ENCODE measurements at regions not wholly inside any gene's neighbourhood (a gene's known extent, or its start where the extent isn't known, plus 50 kb on each side); places are given as distances from the start of the nearest gene placed in this dataset.
A peak's percentile ranks its signal among the peaks of the same experiment; 100 is the strongest.

DNA sequence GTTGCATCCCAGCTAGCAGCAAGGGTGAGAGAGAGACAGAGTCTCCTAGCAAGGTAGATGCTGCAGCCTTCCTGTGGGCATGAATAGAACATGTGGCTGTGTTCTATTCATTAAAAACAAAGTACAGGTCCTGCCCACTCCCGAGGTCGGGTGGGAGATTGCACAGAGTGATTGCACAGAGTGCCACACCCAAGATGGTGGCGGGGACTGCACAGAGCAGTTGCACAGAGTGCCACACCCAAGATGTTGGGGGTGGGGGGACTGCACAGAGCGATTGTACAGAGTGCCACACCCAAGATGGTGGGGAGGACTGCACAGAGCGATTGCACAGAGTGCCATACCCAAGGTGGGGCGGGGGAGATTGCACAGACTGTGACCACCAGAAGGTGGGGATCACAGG, 410.8 kb upstream of the EEF2KMT start:
- Histone ChIP-seq H3K36me3 (ENCODE audit: control insufficient read depth in 2 of 2, insufficient read depth in 1 of 2, low read length in 2 of 2) (no peaks in the 10 kb centered on the region), H3K9me3 (ENCODE audit: control insufficient read depth, insufficient read depth, low read depth, low read length) (no peaks in the 10 kb centered on the region), H3K4me1 (ENCODE audit: control insufficient read depth, insufficient read depth, low read length) (no peaks in the 10 kb centered on the region), H3K4me3 (ENCODE audit: low read depth, low read length) (no peak overlapping the region), H3K27ac (ENCODE audit: extremely low read depth, low read depth, low read length) (no peak overlapping the region)
- TF ChIP-seq SCRT1 (tag by site-specific recombination; IDR thresholded peaks at IDR 0.05; ENCODE audit: borderline replicate concordance) (0 out of 2 replicates have a peak, but pooled peaks have one; percentile 41), ZNF777 (tag by site-specific recombination; IDR thresholded peaks at IDR 0.05; ENCODE audit: borderline replicate concordance) (no peak)
- POLR2A ChIA-PET = no interaction called here
- CTCF ChIA-PET = no interaction called here

DNA sequence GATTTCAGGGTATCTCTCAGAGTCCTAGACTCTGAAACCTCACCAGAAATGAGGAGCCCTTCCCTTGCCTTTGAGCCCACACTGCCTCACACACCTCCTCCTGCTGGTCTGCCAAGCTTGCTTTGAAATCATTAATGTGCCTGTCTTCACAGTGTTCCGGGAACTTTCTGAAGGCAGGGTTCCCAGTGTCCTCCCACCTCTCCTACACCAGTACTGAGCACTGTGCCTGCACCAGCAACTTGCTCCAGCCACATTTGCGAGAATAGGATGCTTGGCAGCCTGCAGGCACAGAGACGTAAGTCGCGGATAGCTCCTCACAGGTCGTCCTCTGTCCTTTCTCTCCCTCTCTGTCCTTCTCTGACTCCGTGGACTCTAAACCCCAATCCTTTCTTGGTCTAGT, 408.4 kb upstream of the EEF2KMT start:
- TF ChIP-seq ZNF48 (tag by site-specific recombination; IDR thresholded peaks at IDR 0.05) (no peak), ZNF10 (tag by site-specific recombination; IDR thresholded peaks at IDR 0.05) (no peak), ZBTB17 (tag by site-specific recombination; IDR thresholded peaks at IDR 0.05) (no peak), ZXDB (tag by site-specific recombination; IDR thresholded peaks at IDR 0.05) (no peak), ZFP69B (tag by site-specific recombination; IDR thresholded peaks at IDR 0.05) (no peak), ZNF555 (tag by site-specific recombination; conservative IDR thresholded peaks at IDR 0.05) (no peak), ZNF426 (tag by site-specific recombination; IDR thresholded peaks at IDR 0.05) (no peak), SP7 (tag by site-specific recombination; IDR thresholded peaks at IDR 0.05) (no peak), RBAK (tag by site-specific recombination; IDR thresholded peaks at IDR 0.05) (no peak), KLF8 (tag by site-specific recombination; IDR thresholded peaks at IDR 0.05) (no peak), ZNF292 (tag by site-specific recombination; IDR thresholded peaks at IDR 0.05; ENCODE audit: borderline replicate concordance, low read depth) (no peak), ZNF768 (tag by site-specific recombination; IDR thresholded peaks at IDR 0.05) (no peak), ZNF394 (tag by site-specific recombination; IDR thresholded peaks at IDR 0.05; ENCODE audit: borderline replicate concordance) (no peak), ZNF214 (tag by site-specific recombination; IDR thresholded peaks at IDR 0.05; ENCODE audit: borderline replicate concordance) (no peak), ZBTB7A (tag by site-specific recombination; IDR thresholded peaks at IDR 0.05; ENCODE audit: low read depth) (no peak), MYNN (tag by site-specific recombination; IDR thresholded peaks at IDR 0.05; ENCODE audit: borderline replicate concordance) (no peak)
- TF ChIP-seq, protein P1, sequence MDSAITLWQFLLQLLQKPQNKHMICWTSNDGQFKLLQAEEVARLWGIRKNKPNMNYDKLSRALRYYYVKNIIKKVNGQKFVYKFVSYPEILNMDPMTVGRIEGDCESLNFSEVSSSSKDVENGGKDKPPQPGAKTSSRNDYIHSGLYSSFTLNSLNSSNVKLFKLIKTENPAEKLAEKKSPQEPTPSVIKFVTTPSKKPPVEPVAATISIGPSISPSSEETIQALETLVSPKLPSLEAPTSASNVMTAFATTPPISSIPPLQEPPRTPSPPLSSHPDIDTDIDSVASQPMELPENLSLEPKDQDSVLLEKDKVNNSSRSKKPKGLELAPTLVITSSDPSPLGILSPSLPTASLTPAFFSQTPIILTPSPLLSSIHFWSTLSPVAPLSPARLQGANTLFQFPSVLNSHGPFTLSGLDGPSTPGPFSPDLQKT (IDR thresholded peaks at IDR 0.05; ENCODE audit: borderline replicate concordance, low read depth, low read length) = no peak
- Histone ChIP-seq H3K9me3 (ENCODE audit: control insufficient read depth, insufficient read depth, low read depth, low read length) (no peaks in the 10 kb centered on the region), H3K4me1 (ENCODE audit: control insufficient read depth, insufficient read depth, low read length) (no peaks in the 10 kb centered on the region), H3K27ac (ENCODE audit: extremely low read depth, low read depth, low read length) (no peak overlapping the region), H3K36me3 (ENCODE audit: control insufficient read depth in 2 of 2, insufficient read depth in 1 of 2, low read length in 2 of 2) (no peaks in the 10 kb centered on the region), H3K4me3 (ENCODE audit: low read depth, low read length) (no peak overlapping the region)
- POLR2A ChIA-PET = no interaction called here
- CTCF ChIA-PET = interaction anchor here (0.6 to 1.2 kb wide), 3 partner anchors 16 to 124 kb away, joined by 3 read pairs; no protein-coding TSS in a partner anchor

DNA sequence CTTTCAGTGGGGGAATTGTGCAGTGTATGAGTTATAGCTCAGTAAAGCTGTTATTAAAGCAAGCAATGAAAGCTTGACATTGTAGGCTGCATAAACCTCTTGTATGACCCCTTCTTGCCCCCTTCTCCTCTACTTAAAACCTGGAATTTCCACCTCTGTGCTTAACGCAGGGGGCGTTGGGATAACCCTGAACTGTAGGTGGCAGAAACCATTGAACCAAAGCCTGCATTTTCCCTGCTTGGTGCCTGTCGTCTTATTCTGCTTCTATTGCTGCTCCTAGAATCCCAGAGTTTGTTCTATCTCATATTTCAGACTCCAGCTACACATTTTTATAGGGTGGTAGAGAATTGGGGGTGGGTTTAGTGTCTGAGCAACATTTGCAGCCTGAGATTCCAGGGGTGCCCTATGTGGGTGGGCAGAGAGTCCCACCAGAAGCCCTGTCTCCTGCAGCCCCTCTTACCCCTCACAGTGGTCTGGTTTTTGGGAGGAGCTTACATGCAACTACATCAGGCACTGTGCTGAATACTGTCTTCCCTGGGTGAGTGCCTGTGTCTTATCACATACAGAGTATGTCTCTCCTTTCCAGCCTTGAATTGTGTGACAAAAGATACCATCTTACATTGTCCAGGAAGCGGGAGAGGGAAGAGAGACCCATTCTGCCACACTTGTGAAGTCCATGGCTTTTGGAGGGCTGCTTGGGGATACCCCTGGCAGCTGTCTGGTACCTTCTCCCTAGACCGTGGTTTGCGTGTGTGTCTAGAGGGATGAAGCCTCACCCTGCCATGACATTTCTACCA, 407.7 kb upstream of the EEF2KMT start:
- no peaks in the 10 kb centered on the region for H3K9me3 ChIP-seq (ENCODE audit: control insufficient read depth, insufficient read depth, low read depth, low read length)
- H3K36me3 ChIP-seq (ENCODE audit: control insufficient read depth in 2 of 2, insufficient read depth in 1 of 2, low read length in 2 of 2) = no peaks in the 10 kb centered on the region
- TF ChIP-seq ZNF658 (tag by site-specific recombination; IDR thresholded peaks at IDR 0.05) (no peak), ZNF664 (tag by site-specific recombination; IDR thresholded peaks at IDR 0.05) (no peak), ZFHX2 (tag by site-specific recombination; conservative IDR thresholded peaks at IDR 0.05) (no peak)
- TF ChIP-seq, protein P2, sequence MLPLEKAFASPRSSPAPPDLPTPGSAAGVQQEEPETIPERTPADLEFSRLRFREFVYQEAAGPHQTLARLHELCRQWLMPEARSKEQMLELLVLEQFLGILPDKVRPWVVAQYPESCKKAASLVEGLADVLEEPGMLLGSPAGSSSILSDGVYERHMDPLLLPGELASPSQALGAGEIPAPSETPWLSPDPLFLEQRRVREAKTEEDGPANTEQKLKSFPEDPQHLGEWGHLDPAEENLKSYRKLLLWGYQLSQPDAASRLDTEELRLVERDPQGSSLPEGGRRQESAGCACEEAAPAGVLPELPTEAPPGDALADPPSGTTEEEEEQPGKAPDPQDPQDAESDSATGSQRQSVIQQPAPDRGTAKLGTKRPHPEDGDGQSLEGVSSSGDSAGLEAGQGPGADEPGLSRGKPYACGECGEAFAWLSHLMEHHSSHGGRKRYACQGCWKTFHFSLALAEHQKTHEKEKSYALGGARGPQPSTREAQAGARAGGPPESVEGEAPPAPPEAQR (tag by site-specific recombination; IDR thresholded peaks at IDR 0.05) = no peak
- TF ChIP-seq, protein P3, sequence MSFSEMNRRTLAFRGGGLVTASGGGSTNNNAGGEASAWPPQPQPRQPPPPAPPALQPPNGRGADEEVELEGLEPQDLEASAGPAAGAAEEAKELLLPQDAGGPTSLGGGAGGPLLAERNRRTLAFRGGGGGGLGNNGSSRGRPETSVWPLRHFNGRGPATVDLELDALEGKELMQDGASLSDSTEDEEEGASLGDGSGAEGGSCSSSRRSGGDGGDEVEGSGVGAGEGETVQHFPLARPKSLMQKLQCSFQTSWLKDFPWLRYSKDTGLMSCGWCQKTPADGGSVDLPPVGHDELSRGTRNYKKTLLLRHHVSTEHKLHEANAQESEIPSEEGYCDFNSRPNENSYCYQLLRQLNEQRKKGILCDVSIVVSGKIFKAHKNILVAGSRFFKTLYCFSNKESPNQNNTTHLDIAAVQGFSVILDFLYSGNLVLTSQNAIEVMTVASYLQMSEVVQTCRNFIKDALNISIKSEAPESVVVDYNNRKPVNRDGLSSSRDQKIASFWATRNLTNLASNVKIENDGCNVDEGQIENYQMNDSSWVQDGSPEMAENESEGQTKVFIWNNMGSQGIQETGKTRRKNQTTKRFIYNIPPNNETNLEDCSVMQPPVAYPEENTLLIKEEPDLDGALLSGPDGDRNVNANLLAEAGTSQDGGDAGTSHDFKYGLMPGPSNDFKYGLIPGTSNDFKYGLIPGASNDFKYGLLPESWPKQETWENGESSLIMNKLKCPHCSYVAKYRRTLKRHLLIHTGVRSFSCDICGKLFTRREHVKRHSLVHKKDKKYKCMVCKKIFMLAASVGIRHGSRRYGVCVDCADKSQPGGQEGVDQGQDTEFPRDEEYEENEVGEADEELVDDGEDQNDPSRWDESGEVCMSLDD (tag by site-specific recombination; IDR thresholded peaks at IDR 0.05) = no peak
- H3K4me3 ChIP-seq (ENCODE audit: low read depth, low read length) = no peak overlapping the region
- no peak overlapping the region for H3K27ac ChIP-seq (ENCODE audit: extremely low read depth, low read depth, low read length)
- ChIA-PET POLR2A (no interaction called here), CTCF (interaction anchor here (2.1 kb wide), 1 partner anchor 13 kb away, joined by 4 read pairs; no protein-coding TSS in a partner anchor)
- no peaks in the 10 kb centered on the region for H3K4me1 ChIP-seq (ENCODE audit: control insufficient read depth, insufficient read depth, low read length)

Measured in HEK293 (cell line).